ENCODE measurements at regions not wholly inside any gene's neighbourhood (a gene's known extent, or its start where the extent isn't known, plus 50 kb on each side); places are given as distances from the start of the nearest gene placed in this dataset.

DNA sequence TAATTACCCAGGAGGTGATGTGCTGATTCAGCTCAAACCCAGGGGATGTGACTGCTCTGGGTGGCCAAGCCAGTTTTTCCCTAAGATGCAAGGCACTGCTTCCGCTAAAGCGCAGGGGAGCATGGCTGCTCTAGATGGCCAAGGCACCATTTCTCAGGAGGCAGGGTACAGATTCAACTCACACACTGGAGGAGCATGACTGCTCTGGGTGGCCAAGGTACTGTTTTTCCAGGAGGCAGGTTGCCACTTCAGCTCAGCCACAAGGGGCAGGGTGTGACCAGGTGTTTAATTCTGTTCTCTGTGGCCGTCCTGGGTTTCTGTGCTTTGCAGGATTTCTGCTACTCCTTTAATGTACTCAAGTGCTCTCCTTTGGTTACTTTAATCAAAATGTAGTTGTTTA is 659.3 kb upstream of the ARRDC4 start:
- TF ChIP-seq, protein P1, sequence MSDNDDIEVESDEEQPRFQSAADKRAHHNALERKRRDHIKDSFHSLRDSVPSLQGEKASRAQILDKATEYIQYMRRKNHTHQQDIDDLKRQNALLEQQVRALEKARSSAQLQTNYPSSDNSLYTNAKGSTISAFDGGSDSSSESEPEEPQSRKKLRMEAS (IDR thresholded peaks at IDR 0.05; ENCODE audit: insufficient read depth, insufficient read length), result no peak
- TF ChIP-seq, protein P2, sequence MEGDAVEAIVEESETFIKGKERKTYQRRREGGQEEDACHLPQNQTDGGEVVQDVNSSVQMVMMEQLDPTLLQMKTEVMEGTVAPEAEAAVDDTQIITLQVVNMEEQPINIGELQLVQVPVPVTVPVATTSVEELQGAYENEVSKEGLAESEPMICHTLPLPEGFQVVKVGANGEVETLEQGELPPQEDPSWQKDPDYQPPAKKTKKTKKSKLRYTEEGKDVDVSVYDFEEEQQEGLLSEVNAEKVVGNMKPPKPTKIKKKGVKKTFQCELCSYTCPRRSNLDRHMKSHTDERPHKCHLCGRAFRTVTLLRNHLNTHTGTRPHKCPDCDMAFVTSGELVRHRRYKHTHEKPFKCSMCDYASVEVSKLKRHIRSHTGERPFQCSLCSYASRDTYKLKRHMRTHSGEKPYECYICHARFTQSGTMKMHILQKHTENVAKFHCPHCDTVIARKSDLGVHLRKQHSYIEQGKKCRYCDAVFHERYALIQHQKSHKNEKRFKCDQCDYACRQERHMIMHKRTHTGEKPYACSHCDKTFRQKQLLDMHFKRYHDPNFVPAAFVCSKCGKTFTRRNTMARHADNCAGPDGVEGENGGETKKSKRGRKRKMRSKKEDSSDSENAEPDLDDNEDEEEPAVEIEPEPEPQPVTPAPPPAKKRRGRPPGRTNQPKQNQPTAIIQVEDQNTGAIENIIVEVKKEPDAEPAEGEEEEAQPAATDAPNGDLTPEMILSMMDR (IDR thresholded peaks at IDR 0.05; ENCODE audit: extremely low read depth in 1 of 2, insufficient read depth in 1 of 2, low read depth in 1 of 2, low read length in 2 of 2), result no peak
- TF ChIP-seq POLR2A (IDR thresholded peaks at IDR 0.05; ENCODE audit: low read depth, low read length) (no peak), JUN (IDR thresholded peaks at IDR 0.05; ENCODE audit: borderline replicate concordance, insufficient read depth, insufficient read length, low read depth) (no peak), EZH2 (IDR thresholded peaks at IDR 0.05; ENCODE audit: borderline replicate concordance, low read depth, low read length, severe bottlenecking) (no peak), POLR2AphosphoS5 (IDR thresholded peaks at IDR 0.05; ENCODE audit: insufficient read depth, low read depth, low read length) (no peak), MYC (IDR thresholded peaks at IDR 0.05; ENCODE audit: low read depth, low read length) (no peak), GATA2 (IDR thresholded peaks at IDR 0.05; ENCODE audit: insufficient read depth, insufficient read length, low read depth, low read length) (no peak)

Measured in endothelial cell of umbilical vein (primary cell).